Muscle of leg (tissue), 3 donors: ENCODE measurements at regions not wholly inside any gene's neighbourhood (a gene's known extent, or its start where the extent isn't known, plus 50 kb on each side); places are given as distances from the start of the nearest gene placed in this dataset.

Source experiments
- DNase-seq: peaks from one replicate; pipeline ENCODE4 v3.0.0; 2013
- H3K27ac ChIP-seq: one replicate; pipeline ENCODE4 v1.5.1; 2013; ENCODE audit warnings: mild to moderate bottlenecking, low read length, control low read depth
- H3K27me3 ChIP-seq: one replicate; pipeline ENCODE4 v1.6.1; 2013; ENCODE audit warnings: low read length; ENCODE audit not compliant: control insufficient read depth, insufficient read depth
- H3K36me3 ChIP-seq: one replicate; pipeline ENCODE4 v1.6.1; 2013; ENCODE audit warnings: low read length; ENCODE audit not compliant: control insufficient read depth, insufficient read depth
- H3K4me1 ChIP-seq: one replicate; pipeline ENCODE4 v1.6.1; 2013; ENCODE audit warnings: low read length; ENCODE audit not compliant: control insufficient read depth, insufficient read depth
- H3K4me3 ChIP-seq: one replicate; pipeline ENCODE4 v1.5.1; 2013; ENCODE audit warnings: low read length, control low read depth
- H3K9me3 ChIP-seq: replicated peaks from 2 replicates; pipeline ENCODE4 v1.6.1; 2013; ENCODE audit warnings: low read depth, low read length; ENCODE audit not compliant: control insufficient read depth
- WGBS: methylation state at CpG from one replicate; pipeline ENCODE4 v1.1.5; 2013; ENCODE audit warnings: missing lambda C conversion rate; ENCODE audit not compliant: insufficient coverage; 5-methylcytosine and 5-hydroxymethylcytosine counted together

GRCh38 chr14:71658261-71658860, 273.9 kb upstream of the RGS6 start:
- Histone ChIP-seq H3K9me3 (no peaks in the 10 kb centered on the region), H3K36me3 (peaks cover 4% of the 10 kb centered on the region), H3K4me3 (no peak overlapping the region), H3K27me3 (no peaks in the 10 kb centered on the region), H3K4me1 (no peaks in the 10 kb centered on the region), H3K27ac (no peak overlapping the region)
- no peak for DNase-seq
- WGBS, result 55% methylated on average over 2 of the region's 2 CpGs

- no peak for DNase-seq
- H3K27me3 ChIP-seq, result no peaks in the 10 kb centered on the region
- H3K36me3 ChIP-seq, result peaks cover 4% of the 10 kb centered on the region
- no peaks in the 10 kb centered on the region for H3K4me1 ChIP-seq
- H3K4me3 ChIP-seq, result no peak overlapping the region
- no peaks in the 10 kb centered on the region for H3K9me3 ChIP-seq
- no peak overlapping the region for H3K27ac ChIP-seq
Observed at GRCh38 chr14:71659159-71659558, 273.1 kb upstream of the RGS6 start.

DNA sequence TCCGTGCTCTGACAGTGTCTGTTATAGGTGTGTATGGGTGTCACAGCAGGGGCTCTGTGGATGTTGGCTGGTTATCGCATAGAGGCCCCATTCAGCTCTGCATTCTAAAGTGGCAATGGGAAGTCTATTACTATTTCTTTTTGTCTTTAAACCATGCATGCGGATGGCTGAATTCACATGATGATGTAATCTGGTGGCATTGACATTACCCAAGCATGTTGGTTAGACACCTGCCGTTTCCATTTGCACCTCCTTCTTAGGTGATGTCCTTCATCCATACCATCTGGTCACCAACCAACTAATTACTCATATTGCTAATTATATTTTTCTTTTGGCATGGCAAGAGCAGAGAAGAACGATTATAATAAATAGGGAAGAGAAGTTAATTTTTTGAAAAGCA, 270.8 kb upstream of the RGS6 start:
- H3K27ac ChIP-seq, result no peak overlapping the region
- 83% methylated on average over 1 of the region's 5 CpGs for WGBS

DNA sequence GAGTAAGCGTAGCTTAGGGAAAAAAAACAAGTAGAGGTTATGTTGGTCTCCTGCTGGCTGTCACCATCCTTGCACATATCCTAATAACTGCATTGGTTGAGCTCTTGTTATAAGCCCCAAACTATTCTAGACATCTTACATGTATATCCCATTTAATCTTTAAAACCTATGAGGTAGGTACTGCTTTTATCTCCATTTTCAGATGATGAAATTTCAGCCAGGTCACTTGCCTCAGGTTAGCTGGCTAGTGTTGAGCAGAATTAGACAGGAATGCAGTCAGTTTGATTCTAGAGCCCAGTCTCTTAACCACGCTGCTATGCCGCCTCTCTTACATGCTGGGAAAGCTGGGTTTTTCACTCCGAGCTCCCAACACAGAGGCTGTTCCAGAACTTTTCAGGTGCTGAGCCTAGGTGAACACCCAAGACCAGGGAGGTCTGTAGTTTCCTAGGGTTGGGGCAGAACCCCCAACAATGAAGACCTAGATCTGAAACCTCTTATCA, 269.9 kb upstream of the RGS6 start:
- H3K9me3 ChIP-seq, result no peaks in the 10 kb centered on the region
- no peak overlapping the region for H3K27ac ChIP-seq
- no peaks in the 10 kb centered on the region for H3K27me3 ChIP-seq
- DNase-seq, result no peak
- WGBS, result 100% methylated on average over 2 of the region's 4 CpGs
- peaks cover 4% of the 10 kb centered on the region for H3K36me3 ChIP-seq
- no peak overlapping the region for H3K4me3 ChIP-seq
- H3K4me1 ChIP-seq, result no peaks in the 10 kb centered on the region

More for the DNA sequence above, 270.8 kb upstream of the RGS6 start:
- Histone ChIP-seq H3K9me3 (no peaks in the 10 kb centered on the region), H3K4me1 (no peaks in the 10 kb centered on the region), H3K4me3 (no peak overlapping the region), H3K36me3 (peaks cover 4% of the 10 kb centered on the region), H3K27me3 (no peaks in the 10 kb centered on the region)
- DNase-seq, result no peak

DNA sequence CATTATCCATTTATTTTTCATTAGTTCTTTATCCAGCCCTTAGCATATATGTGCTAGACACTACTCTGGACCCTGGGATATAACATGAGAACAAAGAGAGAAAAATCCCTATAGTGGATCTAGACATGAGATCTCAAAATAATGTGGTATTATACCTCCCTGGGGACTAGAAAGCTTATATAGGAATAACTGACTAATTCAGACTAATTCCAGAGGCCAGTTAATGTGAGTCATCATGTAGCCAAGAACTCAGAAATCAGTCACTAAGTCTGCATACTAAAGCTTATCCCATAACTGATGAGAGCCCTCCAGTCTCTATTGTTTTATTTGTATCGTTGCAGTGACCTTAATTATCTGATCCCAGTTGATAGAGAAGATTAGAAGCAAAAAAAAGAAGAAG, 267.1 kb upstream of the RGS6 start:
- WGBS, result no CpG with 5 or more reads among the region's 1 CpG
- DNase-seq, result no peak

DNA sequence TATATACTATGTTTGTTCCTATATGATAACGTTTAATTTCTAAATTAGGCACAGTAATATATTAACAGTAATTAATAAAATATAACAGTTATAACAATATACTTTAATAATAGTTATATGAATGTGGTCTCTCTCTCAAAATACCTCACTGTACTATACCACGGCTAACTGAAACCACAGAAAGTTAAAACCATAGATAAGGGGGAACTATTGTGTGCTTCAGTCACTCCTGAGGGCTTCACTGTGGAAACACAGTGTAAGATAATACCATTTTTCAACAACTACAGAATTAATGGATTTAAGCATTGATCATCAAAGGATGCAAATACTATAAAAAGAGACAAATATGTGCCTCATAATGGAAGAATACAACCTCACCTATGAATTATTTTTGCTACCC, 266.4 kb upstream of the RGS6 start:
- H3K36me3 ChIP-seq, result peaks cover 4% of the 10 kb centered on the region
- no CpG with 5 or more reads among the region's 2 CpGs for WGBS

More for the DNA sequence above, 267.1 kb upstream of the RGS6 start:
- Histone ChIP-seq H3K4me3 (no peak overlapping the region), H3K9me3 (no peaks in the 10 kb centered on the region), H3K4me1 (no peaks in the 10 kb centered on the region), H3K27ac (no peak overlapping the region), H3K36me3 (peaks cover 4% of the 10 kb centered on the region), H3K27me3 (no peaks in the 10 kb centered on the region)

GRCh38 chr14:71666571-71667145, 265.6 kb upstream of the RGS6 start:
- no peak for DNase-seq
- no CpG with 5 or more reads among the region's 2 CpGs for WGBS
- H3K4me1 ChIP-seq, result no peaks in the 10 kb centered on the region
- H3K36me3 ChIP-seq, result no peaks in the 10 kb centered on the region
- no peak overlapping the region for H3K27ac ChIP-seq
- H3K4me3 ChIP-seq, result no peak overlapping the region
- H3K27me3 ChIP-seq, result no peaks in the 10 kb centered on the region
- H3K9me3 ChIP-seq, result no peaks in the 10 kb centered on the region

More for the DNA sequence above, 266.4 kb upstream of the RGS6 start:
- Histone ChIP-seq H3K4me3 (no peak overlapping the region), H3K27ac (no peak overlapping the region), H3K27me3 (no peaks in the 10 kb centered on the region), H3K9me3 (no peaks in the 10 kb centered on the region), H3K4me1 (no peaks in the 10 kb centered on the region)
- no peak for DNase-seq

GRCh38 chr14:71668186-71668912, 263.9 kb upstream of the RGS6 start:
- peaks cover 9% of the 10 kb centered on the region for H3K36me3 ChIP-seq
- no peaks in the 10 kb centered on the region for H3K4me1 ChIP-seq
- H3K9me3 ChIP-seq, result no peaks in the 10 kb centered on the region
- no peaks in the 10 kb centered on the region for H3K27me3 ChIP-seq
- no peak for DNase-seq
- WGBS, result no CpG with 5 or more reads among the region's 5 CpGs
- H3K27ac ChIP-seq, result no peak overlapping the region
- H3K4me3 ChIP-seq, result no peak overlapping the region

DNA sequence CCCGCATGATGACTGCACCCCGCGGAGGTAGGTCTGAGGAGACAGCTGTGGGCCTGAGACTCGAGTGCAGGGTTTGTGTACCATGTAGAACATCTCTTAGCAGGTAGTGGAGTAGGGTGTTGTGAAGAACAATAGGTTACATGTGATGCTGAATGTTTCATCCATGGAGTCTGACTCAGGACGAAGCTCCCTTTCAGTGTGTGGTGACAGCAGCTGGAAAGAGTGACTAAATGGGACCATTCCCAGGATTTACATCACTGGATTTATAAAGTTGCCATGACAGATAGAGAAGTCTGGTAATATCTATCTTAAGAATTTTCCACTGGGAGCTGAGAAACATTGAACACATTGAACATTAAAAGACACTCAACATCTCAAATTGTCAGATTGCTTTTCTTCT, 259.6 kb upstream of the RGS6 start:
- DNase-seq, result no peak
- WGBS, result 95% methylated on average over 5 of the region's 5 CpGs
- no peaks in the 10 kb centered on the region for H3K4me1 ChIP-seq

GRCh38 chr14:71675126-71675899, 256.9 kb upstream of the RGS6 start:
- Histone ChIP-seq H3K4me3 (no peak overlapping the region), H3K4me1 (no peaks in the 10 kb centered on the region), H3K27ac (no peak overlapping the region), H3K27me3 (no peaks in the 10 kb centered on the region), H3K36me3 (peaks cover 9% of the 10 kb centered on the region), H3K9me3 (no peaks in the 10 kb centered on the region)
- WGBS, result 87% methylated on average over 4 of the region's 7 CpGs
- DNase-seq, result no peak

More for the DNA sequence above, 259.6 kb upstream of the RGS6 start:
- Histone ChIP-seq H3K9me3 (no peaks in the 10 kb centered on the region), H3K27me3 (no peaks in the 10 kb centered on the region), H3K4me3 (no peak overlapping the region), H3K27ac (no peak overlapping the region), H3K36me3 (peaks cover 9% of the 10 kb centered on the region)
